ENCODE measurements at regions not wholly inside any gene's neighbourhood (a gene's known extent, or its start where the extent isn't known, plus 50 kb on each side); places are given as distances from the start of the nearest gene placed in this dataset.

- intact Hi-C loops (cut with DNase I): no loop called here
- no peak overlapping the region for H3K4me3 ChIP-seq
- no peak for TF ChIP-seq POLR2A (IDR thresholded peaks at IDR 0.05)
- no peak for TF ChIP-seq CTCF (IDR thresholded peaks at IDR 0.05)
- DNase-seq (no peak), ATAC-seq (no peak)
- no peak overlapping the region for H3K27ac ChIP-seq
- H3K36me3 ChIP-seq (replicated peaks in 1 of 2; ENCODE audit: insufficient read depth in 1 of 2, low read depth in 2 of 2): no peaks in the 10 kb centered on the region
- H3K9me3 ChIP-seq: no peaks in the 10 kb centered on the region
- H3K4me1 ChIP-seq: no peaks in the 10 kb centered on the region
- WGBS, 2 donors: 73 to 79% methylated on average over 6 of the region's 6 CpGs
- H3K27me3 ChIP-seq: no peaks in the 10 kb centered on the region
Measured at GRCh38 chr2:230644356-230644935, 68.2 kb upstream of the CAB39 start.

- Histone ChIP-seq H3K27me3 (no peaks in the 10 kb centered on the region), H3K4me1 (no peaks in the 10 kb centered on the region), H3K27ac (no peak overlapping the region), H3K36me3 (replicated peaks in 1 of 2; ENCODE audit: insufficient read depth in 1 of 2, low read depth in 2 of 2) (no peaks in the 10 kb centered on the region), H3K4me3 (no peak overlapping the region), H3K9me3 (no peaks in the 10 kb centered on the region)
- WGBS, 2 donors: 84 to 86% methylated on average over 8 of the region's 8 CpGs
- intact Hi-C loops (cut with DNase I): no loop called here
- DNase-seq: no peak
- no peak for ATAC-seq
- TF ChIP-seq POLR2A (IDR thresholded peaks at IDR 0.05): no peak
- TF ChIP-seq CTCF (IDR thresholded peaks at IDR 0.05): no peak
Measured at GRCh38 chr2:230648356-230648755, 64.3 kb upstream of the CAB39 start.

- no peak for DNase-seq
Measured at GRCh38 chr2:230650585-230651137, 62.0 kb upstream of the CAB39 start.

GRCh38 chr2:230654057-230654456, 58.6 kb upstream of the CAB39 start:
- no peak for TF ChIP-seq CTCF (IDR thresholded peaks at IDR 0.05)
- TF ChIP-seq POLR2A (IDR thresholded peaks at IDR 0.05): no peak
- H3K4me3 ChIP-seq: no peak overlapping the region
- 74 to 77% methylated on average over 7 of the region's 7 CpGs for WGBS, 2 donors
- no peaks in the 10 kb centered on the region for H3K9me3 ChIP-seq
- H3K27ac ChIP-seq: no peak overlapping the region
- no peak for ATAC-seq
- no peaks in the 10 kb centered on the region for H3K4me1 ChIP-seq
- H3K36me3 ChIP-seq (replicated peaks in 1 of 2; ENCODE audit: insufficient read depth in 1 of 2, low read depth in 2 of 2): no peaks in the 10 kb centered on the region
- no peaks in the 10 kb centered on the region for H3K27me3 ChIP-seq
- DNase-seq: no peak
- intact Hi-C loops (cut with DNase I): no loop called here

More at GRCh38 chr2:230650585-230651137, 62.0 kb upstream of the CAB39 start:
- Histone ChIP-seq H3K27me3 (no peaks in the 10 kb centered on the region), H3K9me3 (no peaks in the 10 kb centered on the region), H3K27ac (no peak overlapping the region), H3K36me3 (replicated peaks in 1 of 2; ENCODE audit: insufficient read depth in 1 of 2, low read depth in 2 of 2) (no peaks in the 10 kb centered on the region), H3K4me1 (no peaks in the 10 kb centered on the region), H3K4me3 (no peak overlapping the region)
- 52% methylated on average over 7 of the region's 7 CpGs for WGBS, 2 donors
- ATAC-seq: no peak
- no peak for TF ChIP-seq CTCF (IDR thresholded peaks at IDR 0.05)
- no peak for TF ChIP-seq POLR2A (IDR thresholded peaks at IDR 0.05)
- intact Hi-C loops (cut with DNase I): no loop called here

GRCh38 chr2:230657462-230657861, 55.2 kb upstream of the CAB39 start:
- H3K27me3 ChIP-seq: no peaks in the 10 kb centered on the region
- intact Hi-C loops (cut with DNase I): no loop called here
- no peaks in the 10 kb centered on the region for H3K4me1 ChIP-seq
- TF ChIP-seq CTCF (IDR thresholded peaks at IDR 0.05) (no peak), POLR2A (IDR thresholded peaks at IDR 0.05) (no peak)
- WGBS, 2 donors: 82 to 85% methylated on average over 12 of the region's 12 CpGs
- H3K9me3 ChIP-seq: no peaks in the 10 kb centered on the region
- H3K4me3 ChIP-seq: no peak overlapping the region
- no peak for ATAC-seq
- DNase-seq: no peak
- no peaks in the 10 kb centered on the region for H3K36me3 ChIP-seq (replicated peaks in 1 of 2; ENCODE audit: insufficient read depth in 1 of 2, low read depth in 2 of 2)
- no peak overlapping the region for H3K27ac ChIP-seq

Measured in body of pancreas (tissue), 4 donors.